ENCODE measurements at regions not wholly inside any gene's neighbourhood (a gene's known extent, or its start where the extent isn't known, plus 50 kb on each side); places are given as distances from the start of the nearest gene placed in this dataset.

- Histone ChIP-seq H3K27ac (ENCODE audit: low read length) (no peak overlapping the region), H3K4me3 (ENCODE audit: low read length) (no peak overlapping the region), H3K9ac (ENCODE audit: low read length) (no peak overlapping the region), H3K27me3 (ENCODE audit: control insufficient read depth, insufficient read depth, low read length) (no peaks in the 10 kb centered on the region), H3K9me3 (ENCODE audit: control insufficient read depth, low read depth, low read length) (peaks cover 59% of the 10 kb centered on the region), H3K4me1 (ENCODE audit: control insufficient read depth, low read depth, low read length) (no peaks in the 10 kb centered on the region), H3K36me3 (ENCODE audit: control insufficient read depth, low read depth, low read length) (no peaks in the 10 kb centered on the region)
Measured at GRCh38 chr13:19268331-19268730, 86.7 kb upstream of the TUBA3C start.

- no peak overlapping the region for H3K9ac ChIP-seq (ENCODE audit: low read length)
- H3K4me1 ChIP-seq (ENCODE audit: control insufficient read depth, low read depth, low read length) = no peaks in the 10 kb centered on the region
- no peak overlapping the region for H3K4me3 ChIP-seq (ENCODE audit: low read length)
- no peak overlapping the region for H3K27ac ChIP-seq (ENCODE audit: low read length)
- peaks cover 62% of the 10 kb centered on the region for H3K9me3 ChIP-seq (ENCODE audit: control insufficient read depth, low read depth, low read length)
- no peaks in the 10 kb centered on the region for H3K36me3 ChIP-seq (ENCODE audit: control insufficient read depth, low read depth, low read length)
- H3K27me3 ChIP-seq (ENCODE audit: control insufficient read depth, insufficient read depth, low read length) = no peaks in the 10 kb centered on the region
Measured at GRCh38 chr13:19267746-19268145, 86.1 kb upstream of the TUBA3C start.

DNA sequence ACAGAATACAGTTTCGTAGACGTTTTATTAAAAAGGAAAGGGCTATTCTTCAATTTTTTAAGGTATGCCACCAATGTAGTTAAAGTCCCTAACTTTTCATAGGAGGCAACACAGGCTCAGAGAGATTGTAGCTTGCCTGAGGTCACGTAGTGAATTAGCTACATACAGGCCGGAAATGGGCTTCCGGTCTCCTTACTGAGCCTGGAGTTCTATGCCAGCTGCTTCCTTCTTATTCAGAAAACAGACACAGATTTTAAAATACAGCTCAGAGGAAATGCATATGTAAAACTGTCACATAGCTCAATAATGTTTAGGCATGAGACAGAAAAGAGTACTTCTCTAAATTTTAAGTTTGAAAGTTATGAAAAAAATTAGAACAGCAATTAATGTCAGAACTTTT lies 85.4 kb upstream of the TUBA3C start:
- no peaks in the 10 kb centered on the region for H3K4me1 ChIP-seq (ENCODE audit: control insufficient read depth, low read depth, low read length)

GRCh38 chr13:19264711-19265110 lies 83.1 kb upstream of the TUBA3C start:
- Histone ChIP-seq H3K36me3 (ENCODE audit: control insufficient read depth, low read depth, low read length) (no peaks in the 10 kb centered on the region), H3K27me3 (ENCODE audit: control insufficient read depth, insufficient read depth, low read length) (no peaks in the 10 kb centered on the region), H3K27ac (ENCODE audit: low read length) (no peak overlapping the region), H3K9ac (ENCODE audit: low read length) (no peak overlapping the region), H3K9me3 (ENCODE audit: control insufficient read depth, low read depth, low read length) (peaks cover 74% of the 10 kb centered on the region), H3K4me1 (ENCODE audit: control insufficient read depth, low read depth, low read length) (no peaks in the 10 kb centered on the region), H3K4me3 (ENCODE audit: low read length) (no peak overlapping the region)

More for the DNA sequence above, 85.4 kb upstream of the TUBA3C start:
- Histone ChIP-seq H3K27ac (ENCODE audit: low read length) (no peak overlapping the region), H3K9ac (ENCODE audit: low read length) (no peak overlapping the region), H3K36me3 (ENCODE audit: control insufficient read depth, low read depth, low read length) (no peaks in the 10 kb centered on the region), H3K4me3 (ENCODE audit: low read length) (no peak overlapping the region), H3K27me3 (ENCODE audit: control insufficient read depth, insufficient read depth, low read length) (no peaks in the 10 kb centered on the region), H3K9me3 (ENCODE audit: control insufficient read depth, low read depth, low read length) (peaks cover 58% of the 10 kb centered on the region)

DNA sequence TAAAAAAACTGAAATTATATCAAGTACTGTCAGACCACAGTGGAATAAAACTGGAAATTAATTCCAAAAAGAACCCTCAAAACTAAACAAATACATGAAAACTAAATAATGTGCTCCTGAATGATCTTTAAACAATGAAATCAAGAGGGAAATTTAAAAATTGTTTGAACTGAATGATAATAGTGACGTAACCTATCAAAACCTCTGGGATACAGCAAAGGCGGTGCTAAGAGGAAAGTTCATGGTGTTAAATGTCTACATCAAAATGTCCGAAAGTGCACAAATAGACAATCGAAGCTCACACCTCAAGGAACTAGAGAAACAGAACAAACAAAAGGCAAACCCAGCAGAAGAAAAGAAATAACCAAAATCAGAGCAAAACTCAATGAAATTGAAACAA lies 70.8 kb upstream of the TUBA3C start:
- peaks cover 51% of the 10 kb centered on the region for H3K9me3 ChIP-seq (ENCODE audit: control insufficient read depth, low read depth, low read length)
- no peaks in the 10 kb centered on the region for H3K27me3 ChIP-seq (ENCODE audit: control insufficient read depth, insufficient read depth, low read length)
- no peak overlapping the region for H3K4me3 ChIP-seq (ENCODE audit: low read length)
- no peak overlapping the region for H3K27ac ChIP-seq (ENCODE audit: low read length)
- no peaks in the 10 kb centered on the region for H3K4me1 ChIP-seq (ENCODE audit: control insufficient read depth, low read depth, low read length)
- H3K9ac ChIP-seq (ENCODE audit: low read length) = no peak overlapping the region
- H3K36me3 ChIP-seq (ENCODE audit: control insufficient read depth, low read depth, low read length) = no peaks in the 10 kb centered on the region

GRCh38 chr13:19239114-19239860 lies 57.7 kb upstream of the TUBA3C start:
- Histone ChIP-seq H3K27me3 (ENCODE audit: control insufficient read depth, insufficient read depth, low read length) (no peaks in the 10 kb centered on the region), H3K9me3 (ENCODE audit: control insufficient read depth, low read depth, low read length) (peaks cover 67% of the 10 kb centered on the region), H3K36me3 (ENCODE audit: control insufficient read depth, low read depth, low read length) (no peaks in the 10 kb centered on the region), H3K27ac (ENCODE audit: low read length) (no peak overlapping the region), H3K4me3 (ENCODE audit: low read length) (no peak overlapping the region), H3K4me1 (ENCODE audit: control insufficient read depth, low read depth, low read length) (no peaks in the 10 kb centered on the region), H3K9ac (ENCODE audit: low read length) (no peak overlapping the region)
